GM13977 (cell line): ENCODE measurements at regions not wholly inside any gene's neighbourhood (a gene's known extent, or its start where the extent isn't known, plus 50 kb on each side); places are given as distances from the start of the nearest gene placed in this dataset.
"Not testable (repeated sequence)": the region's sequence is repeated elsewhere in the genome, so short reads cannot be mapped to it uniquely, and the experiment has no call there.

Experiments used
- DNase-seq: peaks from one replicate; pipeline ENCODE4 v3.0.0; 2012; ENCODE audit warnings: low spot score
- CTCF ChIP-seq: IDR thresholded peaks from 2 replicates; pipeline ENCODE4 v1.5.1; 2012; ENCODE audit warnings: mild to moderate bottlenecking, control low read depth; ENCODE audit not compliant: insufficient read depth; ENCODE audit errors: extremely low read depth, missing control alignments
- in situ Hi-C: fragments of 300-500 bp; cut with MboI; formaldehyde crosslinking; loops from one replicate; pipeline ENCODE4 v1.12.0; 2022; ENCODE audit warnings: low sequenced_read_pairs, low pct_unique_long_range_greater_than_20kb, mixed read lengths, inconsistent platforms; ENCODE audit not compliant: unreplicated experiment

DNA sequence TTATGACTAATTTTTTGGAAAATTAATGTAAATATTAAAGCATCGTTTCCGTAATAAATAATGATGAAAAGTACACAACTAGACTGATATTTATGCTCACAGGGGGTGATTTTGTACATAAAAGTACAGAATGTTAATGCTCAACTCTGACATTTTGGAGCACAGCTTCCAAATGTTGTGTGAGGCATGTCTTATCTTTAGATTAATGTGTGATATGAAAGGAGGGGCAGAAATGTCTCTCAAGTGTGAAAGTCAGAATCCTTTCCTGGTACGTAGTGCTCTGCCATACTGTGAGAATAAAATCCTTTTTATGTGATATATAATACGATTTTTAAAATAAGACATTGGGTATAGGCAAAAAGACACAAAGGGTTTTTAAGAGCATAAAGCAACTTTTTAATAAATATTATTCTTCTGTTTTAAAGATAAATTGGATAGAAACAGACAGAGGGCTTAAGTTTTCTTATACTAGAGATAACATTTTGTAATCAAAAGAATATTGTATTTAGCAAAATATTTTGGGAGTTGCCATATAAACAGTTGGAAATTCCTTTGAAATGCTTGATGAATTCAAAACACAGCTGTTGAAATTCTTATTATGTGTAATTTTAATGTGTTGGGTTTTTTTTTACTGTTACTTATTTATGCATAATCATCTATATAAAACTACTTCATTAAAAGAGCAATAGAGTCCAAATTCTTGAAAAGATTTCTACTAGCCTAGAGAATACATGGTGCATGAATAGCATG lies 389.7 kb downstream of the RAP2B start:
- no peak for DNase-seq
- no peak for TF ChIP-seq CTCF
- in situ Hi-C loops: no loop called here

- no peak for TF ChIP-seq CTCF
- no peak for DNase-seq
- in situ Hi-C loops: no loop called here
Measured at GRCh38 chr3:153552887-153553604, 391.0 kb downstream of the RAP2B start.

GRCh38 chr3:153553605-153553945 lies 391.5 kb downstream of the RAP2B start:
- no peak for DNase-seq
- in situ Hi-C loops: no loop called here
- TF ChIP-seq CTCF: no peak

- no peak for TF ChIP-seq CTCF
- no peak for DNase-seq
- in situ Hi-C loops: no loop called here
Measured at GRCh38 chr3:153555919-153556318, 393.9 kb downstream of the RAP2B start.

DNA sequence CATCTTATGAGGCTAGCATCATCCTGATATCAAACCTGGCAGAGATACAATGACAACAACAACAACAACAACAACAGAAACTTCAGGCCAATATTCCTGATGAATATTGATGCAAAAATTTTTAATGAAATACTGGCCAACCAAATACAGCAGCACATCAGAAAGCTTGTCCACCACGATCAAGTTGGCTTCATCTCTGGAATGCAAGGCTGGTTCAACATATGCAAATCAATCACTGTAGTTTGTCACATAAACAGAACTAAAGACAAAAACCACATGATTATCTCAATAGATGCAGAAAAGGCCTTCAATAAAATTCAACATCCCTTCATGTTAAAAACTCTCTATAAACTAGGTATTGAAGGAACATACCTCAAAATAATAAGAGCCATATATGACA lies 397.3 kb downstream of the RAP2B start:
- DNase-seq, in situ Hi-C loops: not testable (repeated sequence)

GRCh38 chr3:153567011-153567410 lies 405.0 kb downstream of the RAP2B start:
- no peak for TF ChIP-seq CTCF
- no peak for DNase-seq
- in situ Hi-C loops: no loop called here

GRCh38 chr3:153567556-153567955 lies 405.5 kb downstream of the RAP2B start:
- no peak for DNase-seq
- no peak for TF ChIP-seq CTCF
- in situ Hi-C loops: no loop called here

GRCh38 chr3:153570481-153570880 lies 408.5 kb downstream of the RAP2B start:
- in situ Hi-C loops: not testable (repeated sequence)

More at GRCh38 chr3:153570481-153570880, 408.5 kb downstream of the RAP2B start:
- not testable (repeated sequence) for DNase-seq
